ENCODE measurements at regions not wholly inside any gene's neighbourhood (a gene's known extent, or its start where the extent isn't known, plus 50 kb on each side); places are given as distances from the start of the nearest gene placed in this dataset. TPM values are rescaled to one million over a fixed set of nuclear protein-coding genes. Genes with fewer than 3 reads are reported as not detected.

DNA sequence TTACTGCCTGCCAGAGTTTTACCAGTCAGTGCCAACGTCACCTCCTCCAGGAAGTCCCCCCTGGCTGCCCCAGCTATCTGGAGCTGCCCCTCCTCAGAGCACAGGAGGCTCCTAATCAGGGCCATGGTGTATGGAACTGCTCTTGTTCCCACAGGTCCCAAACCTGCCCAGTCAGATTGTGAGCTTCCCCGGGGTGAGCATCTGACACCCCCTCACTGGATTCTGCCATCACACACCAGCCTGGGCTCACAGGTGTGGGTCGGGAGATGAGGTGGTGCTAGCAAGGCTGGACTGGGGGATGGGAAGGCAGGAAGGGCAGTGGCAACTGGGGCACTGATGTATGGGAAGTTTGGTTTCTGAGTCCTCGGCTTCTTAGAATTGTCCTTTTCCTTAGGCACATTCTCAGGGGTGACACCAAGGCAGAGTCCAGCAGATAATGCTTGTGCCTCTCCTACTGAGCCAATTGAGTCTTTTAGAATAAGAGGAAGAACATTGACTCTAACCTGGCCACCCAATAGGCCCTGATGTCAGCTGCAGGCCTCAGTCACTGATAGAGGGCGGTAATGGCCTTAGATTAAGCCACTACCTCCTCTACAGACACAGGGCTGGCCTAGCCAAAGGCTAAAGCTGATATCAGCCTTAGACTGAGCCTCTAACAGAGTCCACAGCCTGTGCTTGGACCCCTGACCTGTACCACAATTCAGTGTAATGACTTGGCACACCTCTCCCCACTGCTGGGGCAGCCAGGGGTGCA, 107.9 kb downstream of the WSCD1 start:
- Histone ChIP-seq H3K27ac (ENCODE audit: low read depth, low read length) (no peak overlapping the region), H3K4me1 (ENCODE audit: insufficient read depth, low read length) (no peaks in the 10 kb centered on the region), H4K20me1 (ENCODE audit: insufficient read depth, low read length) (no peaks in the 10 kb centered on the region), H3K9me3 (ENCODE audit: low read depth, low read length) (no peaks in the 10 kb centered on the region), H3K4me3 (ENCODE audit: insufficient read depth, low read length) (no peak overlapping the region), H3K79me2 (ENCODE audit: insufficient read depth, low read length) (no peaks in the 10 kb centered on the region), H2AFZ (ENCODE audit: low read length) (no peak overlapping the region), H3K27me3 (ENCODE audit: insufficient read depth, low read length) (peaks cover under 1% of the 10 kb centered on the region), H3K4me2 (ENCODE audit: insufficient read depth, low read length) (no peak overlapping the region), H3K36me3 (ENCODE audit: insufficient read depth, low read length) (no peaks in the 10 kb centered on the region)
- no peak for DNase-seq (ENCODE audit: insufficient read length, low spot score, missing footprints)
- TF ChIP-seq, protein P1, sequence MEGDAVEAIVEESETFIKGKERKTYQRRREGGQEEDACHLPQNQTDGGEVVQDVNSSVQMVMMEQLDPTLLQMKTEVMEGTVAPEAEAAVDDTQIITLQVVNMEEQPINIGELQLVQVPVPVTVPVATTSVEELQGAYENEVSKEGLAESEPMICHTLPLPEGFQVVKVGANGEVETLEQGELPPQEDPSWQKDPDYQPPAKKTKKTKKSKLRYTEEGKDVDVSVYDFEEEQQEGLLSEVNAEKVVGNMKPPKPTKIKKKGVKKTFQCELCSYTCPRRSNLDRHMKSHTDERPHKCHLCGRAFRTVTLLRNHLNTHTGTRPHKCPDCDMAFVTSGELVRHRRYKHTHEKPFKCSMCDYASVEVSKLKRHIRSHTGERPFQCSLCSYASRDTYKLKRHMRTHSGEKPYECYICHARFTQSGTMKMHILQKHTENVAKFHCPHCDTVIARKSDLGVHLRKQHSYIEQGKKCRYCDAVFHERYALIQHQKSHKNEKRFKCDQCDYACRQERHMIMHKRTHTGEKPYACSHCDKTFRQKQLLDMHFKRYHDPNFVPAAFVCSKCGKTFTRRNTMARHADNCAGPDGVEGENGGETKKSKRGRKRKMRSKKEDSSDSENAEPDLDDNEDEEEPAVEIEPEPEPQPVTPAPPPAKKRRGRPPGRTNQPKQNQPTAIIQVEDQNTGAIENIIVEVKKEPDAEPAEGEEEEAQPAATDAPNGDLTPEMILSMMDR (IDR thresholded peaks at IDR 0.05; ENCODE audit: extremely low read depth, low read depth, low read length) = no peak

Small RNA genes lying in the stretch of these regions (small RNA-seq; reads per million reads assigned to genes)
- not detected for gene RNU6-1264P

Measured in osteoblast (primary cell).